Hematopoietic multipotent progenitor cell treated with erythropoietin and hydrocortisone succinate and interleukin-3 and kit ligand, for 15 days (in vitro differentiated cells): ENCODE measurements at regions not wholly inside any gene's neighbourhood (a gene's known extent, or its start where the extent isn't known, plus 50 kb on each side); places are given as distances from the start of the nearest gene placed in this dataset.
"Not testable (repeated sequence)": the region's sequence is repeated elsewhere in the genome, so short reads cannot be mapped to it uniquely, and the experiment has no call there.

Source experiments
- DNase-seq: peaks from one replicate; pipeline ENCODE4 v3.0.0-alpha.2; 2015; ENCODE audit warnings: low spot score

GRCh38 chr13:72657379-72657778 lies 70.0 kb downstream of the MZT1 start:
- no peak for DNase-seq

- no peak for DNase-seq
Measured at GRCh38 chr13:72656357-72656756, 71.1 kb downstream of the MZT1 start.

- DNase-seq, result no peak
Measured at GRCh38 chr13:72653506-72653905, 73.9 kb downstream of the MZT1 start.

- no peak for DNase-seq
Measured at GRCh38 chr13:72652681-72653080, 74.7 kb downstream of the MZT1 start.

GRCh38 chr13:72651144-72651543 lies 76.3 kb downstream of the MZT1 start:
- no peak for DNase-seq

GRCh38 chr13:72650051-72650700 lies 77.3 kb downstream of the MZT1 start:
- no peak for DNase-seq

- DNase-seq, result no peak
Measured at GRCh38 chr13:72648513-72649065, 78.8 kb downstream of the MZT1 start.

- DNase-seq, result no peak
Measured at GRCh38 chr13:72647422-72647821, 80.0 kb downstream of the MZT1 start.

GRCh38 chr13:72645521-72645920 lies 81.9 kb downstream of the MZT1 start:
- DNase-seq, result no peak

GRCh38 chr13:72643311-72643989 lies 84.0 kb downstream of the MZT1 start:
- peak; percentile 44 for DNase-seq

GRCh38 chr13:72639377-72639776 lies 88.1 kb downstream of the MZT1 start:
- no peak for DNase-seq

- no peak for DNase-seq
Measured at GRCh38 chr13:72638059-72638815, 89.2 kb downstream of the MZT1 start.

- no peak for DNase-seq
Measured at GRCh38 chr13:72637561-72637960, 89.9 kb downstream of the MZT1 start.

- DNase-seq, result no peak
Measured at GRCh38 chr13:72634859-72635258, 92.6 kb downstream of the MZT1 start.

GRCh38 chr13:72622546-72622945 lies 104.9 kb downstream of the MZT1 start:
- DNase-seq, result no peak

GRCh38 chr13:72620874-72621273 lies 106.6 kb downstream of the MZT1 start:
- DNase-seq, result no peak

- no peak for DNase-seq
Measured at GRCh38 chr13:72617951-72618350, 109.5 kb downstream of the MZT1 start.

GRCh38 chr13:72617186-72617585 lies 110.2 kb downstream of the MZT1 start:
- DNase-seq, result no peak

GRCh38 chr13:72610251-72610891 lies 117.1 kb downstream of the MZT1 start:
- not testable (repeated sequence) for DNase-seq

GRCh38 chr13:72599178-72599743 lies 128.2 kb downstream of the MZT1 start:
- no peak for DNase-seq

- DNase-seq, result no peak
Measured at GRCh38 chr13:72590091-72590740, 137.2 kb downstream of the MZT1 start.
